Cardiac fibroblast (primary cell): ENCODE measurements at regions not wholly inside any gene's neighbourhood (a gene's known extent, or its start where the extent isn't known, plus 50 kb on each side); places are given as distances from the start of the nearest gene placed in this dataset.

Source experiments
- DNase-seq, 2 donors: peaks; one replicate each; pipeline versions ENCODE4 v3.0.0 to v3.0.0-alpha.2; 2010; ENCODE audit warnings: low read depth in 2 of 2
- H3K4me3 ChIP-seq, 2 donors: replicated peaks in 1 of 2; 1 replicate in 1 of 2; 2 replicates in 1 of 2; pipeline ENCODE4 v1.5.1; 2011; ENCODE audit warnings: low read depth in 2 of 2, low read length in 2 of 2, mild to moderate bottlenecking in 2 of 2, moderate library complexity in 1 of 2
- CTCF ChIP-seq: IDR thresholded peaks from one replicate; pipeline ENCODE4 v1.5.1; 2011; ENCODE audit warnings: low read depth, mild to moderate bottlenecking, low read length, inconsistent platforms

- TF ChIP-seq CTCF: no peak
- no peak overlapping the region for H3K4me3 ChIP-seq
- DNase-seq: no peak
Measured at GRCh38 chr5:11977904-11978303, 73.7 kb upstream of the CTNND2 start.

GRCh38 chr5:11973469-11973868, 69.2 kb upstream of the CTNND2 start:
- TF ChIP-seq CTCF: no peak
- no peak overlapping the region for H3K4me3 ChIP-seq
- no peak for DNase-seq

- no peak for TF ChIP-seq CTCF
- no peak for DNase-seq
Measured at GRCh38 chr5:11963227-11963626, 59.0 kb upstream of the CTNND2 start.

GRCh38 chr5:11962122-11962521, 57.9 kb upstream of the CTNND2 start:
- no peak for TF ChIP-seq CTCF
- H3K4me3 ChIP-seq: no peak overlapping the region
- DNase-seq: no peak

More at GRCh38 chr5:11963227-11963626, 59.0 kb upstream of the CTNND2 start:
- H3K4me3 ChIP-seq: no peak overlapping the region

- no peak for TF ChIP-seq CTCF
- no peak for DNase-seq
- H3K4me3 ChIP-seq: no peak overlapping the region
Measured at GRCh38 chr5:11958321-11958720, 54.1 kb upstream of the CTNND2 start.

GRCh38 chr5:11955331-11955730, 51.1 kb upstream of the CTNND2 start:
- no peak for TF ChIP-seq CTCF
- no peak overlapping the region for H3K4me3 ChIP-seq
- peak in 1 of 2 donors; percentile 1 for DNase-seq
